ENCODE measurements at regions not wholly inside any gene's neighbourhood (a gene's known extent, or its start where the extent isn't known, plus 50 kb on each side); places are given as distances from the start of the nearest gene placed in this dataset.
A peak's percentile ranks its signal among the peaks of the same experiment; 100 is the strongest.

- H3K4me3 ChIP-seq (replicated peaks in 1 of 2; ENCODE audit: low read depth in 2 of 2, low read length in 2 of 2) = no peak overlapping the region
- no peak for DNase-seq (ENCODE audit: low read depth in 2 of 2)
- no peak for TF ChIP-seq CTCF (IDR thresholded peaks at IDR 0.05; ENCODE audit: low read depth, low read length)
These were observed 488.7 kb upstream of the ID2 start for GRCh38 chr2:8193146-8193545.

- no peak for TF ChIP-seq CTCF (IDR thresholded peaks at IDR 0.05; ENCODE audit: low read depth, low read length)
- H3K4me3 ChIP-seq (replicated peaks in 1 of 2; ENCODE audit: low read depth in 2 of 2, low read length in 2 of 2) = no peak overlapping the region
- DNase-seq (ENCODE audit: low read depth in 2 of 2) = no peak
These were observed 487.9 kb upstream of the ID2 start for GRCh38 chr2:8193686-8194615.

- H3K4me3 ChIP-seq (replicated peaks in 1 of 2; ENCODE audit: low read depth in 2 of 2, low read length in 2 of 2) = no peak overlapping the region
- DNase-seq (ENCODE audit: low read depth in 2 of 2) = no peak
- TF ChIP-seq CTCF (IDR thresholded peaks at IDR 0.05; ENCODE audit: low read depth, low read length) = no peak
These were observed 486.1 kb upstream of the ID2 start for GRCh38 chr2:8195784-8196183.

DNA sequence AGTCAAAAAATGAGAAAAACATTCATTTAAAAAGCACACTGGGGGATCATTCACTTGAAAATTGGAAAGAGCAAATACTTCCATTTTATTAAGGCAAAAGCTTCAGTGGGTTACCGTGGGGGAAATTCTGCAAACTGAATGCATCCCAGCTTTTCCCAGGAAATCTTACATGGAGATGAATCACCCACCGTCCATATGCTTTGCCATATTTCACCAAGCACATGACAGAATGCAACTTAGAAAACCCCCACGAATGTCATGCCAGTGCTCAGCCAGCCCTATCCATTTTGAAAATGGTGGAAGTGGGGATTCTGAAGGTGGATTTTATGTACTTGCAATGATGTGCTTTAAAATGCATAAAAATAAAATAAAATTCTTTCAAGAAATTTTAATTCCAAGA lies 485.5 kb upstream of the ID2 start:
- DNase-seq (ENCODE audit: low read depth in 2 of 2) = no peak
- no peak for TF ChIP-seq CTCF (IDR thresholded peaks at IDR 0.05; ENCODE audit: low read depth, low read length)
- H3K4me3 ChIP-seq (replicated peaks in 1 of 2; ENCODE audit: low read depth in 2 of 2, low read length in 2 of 2) = no peak overlapping the region

DNA sequence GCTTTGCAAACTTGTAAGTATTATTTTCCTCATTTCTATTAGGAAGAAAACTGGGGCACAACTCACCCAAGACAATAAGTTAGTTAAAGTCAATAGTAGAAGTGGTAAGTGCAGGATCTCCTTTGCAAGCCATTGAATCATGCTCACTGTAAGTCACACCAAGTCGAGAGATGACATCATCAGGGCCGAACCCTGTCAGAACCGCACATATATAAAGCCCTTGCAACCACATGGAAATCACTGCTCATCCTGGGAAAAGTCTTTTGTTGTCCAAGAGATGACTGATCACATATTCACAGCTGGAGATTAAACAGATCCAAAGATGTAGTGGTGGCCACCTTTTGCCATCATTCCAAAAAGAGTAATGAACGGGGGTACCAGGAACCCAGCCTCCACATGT lies 484.8 kb upstream of the ID2 start:
- TF ChIP-seq CTCF (IDR thresholded peaks at IDR 0.05; ENCODE audit: low read depth, low read length) = no peak
- peak in 1 of 2 donors; percentile 33 for DNase-seq (ENCODE audit: low read depth in 2 of 2)
- no peak overlapping the region for H3K4me3 ChIP-seq (replicated peaks in 1 of 2; ENCODE audit: low read depth in 2 of 2, low read length in 2 of 2)

- DNase-seq (ENCODE audit: low read depth in 2 of 2) = no peak
- no peak for TF ChIP-seq CTCF (IDR thresholded peaks at IDR 0.05; ENCODE audit: low read depth, low read length)
These were observed 484.0 kb upstream of the ID2 start for GRCh38 chr2:8197825-8198224.

More at GRCh38 chr2:8197825-8198224, 484.0 kb upstream of the ID2 start:
- no peak overlapping the region for H3K4me3 ChIP-seq (replicated peaks in 1 of 2; ENCODE audit: low read depth in 2 of 2, low read length in 2 of 2)
